GM21529 (cell line): ENCODE measurements at regions not wholly inside any gene's neighbourhood (a gene's known extent, or its start where the extent isn't known, plus 50 kb on each side); places are given as distances from the start of the nearest gene placed in this dataset.
A peak's percentile ranks its signal among the peaks of the same experiment; 100 is the strongest.

Experiments used
- ATAC-seq: cut with Tn5 transposase; IDR thresholded peaks from one replicate; pipeline ENCODE4 v1.9.1; 2021; ENCODE audit not compliant: unreplicated experiment

GRCh38 chr11:129292092-129292491 lies 83.6 kb upstream of the BARX2 start:
- ATAC-seq = no peak

GRCh38 chr11:129291546-129291945 lies 84.1 kb upstream of the BARX2 start:
- no peak for ATAC-seq

GRCh38 chr11:129290966-129291365 lies 84.7 kb upstream of the BARX2 start:
- no peak for ATAC-seq

GRCh38 chr11:129289350-129290040 lies 86.2 kb upstream of the BARX2 start:
- no peak for ATAC-seq

GRCh38 chr11:129287920-129288319 lies 87.7 kb upstream of the BARX2 start:
- no peak for ATAC-seq

GRCh38 chr11:129286813-129287212 lies 88.8 kb upstream of the BARX2 start:
- no peak for ATAC-seq

GRCh38 chr11:129285402-129285786 lies 90.3 kb upstream of the BARX2 start:
- no peak for ATAC-seq

DNA sequence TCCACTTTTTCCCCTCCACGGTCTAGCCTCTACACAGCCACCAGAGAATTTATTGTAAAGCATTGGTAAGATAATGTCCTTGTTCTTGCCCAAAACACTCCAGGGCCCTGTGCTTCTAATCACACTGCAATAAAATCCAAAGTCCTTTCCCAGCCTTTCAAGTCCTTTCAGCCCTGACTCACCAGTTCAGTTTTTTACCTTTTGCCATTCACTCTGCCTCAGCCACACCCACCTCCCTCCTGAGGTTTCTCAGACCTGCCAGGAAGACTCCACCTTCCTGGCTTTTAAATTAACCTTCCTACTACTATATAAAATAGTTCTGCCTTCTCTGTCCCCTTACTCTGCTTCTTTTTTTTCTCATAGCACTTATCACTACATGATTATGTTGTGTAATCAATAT lies 91.0 kb upstream of the ARHGAP32 start:
- ATAC-seq = no peak

DNA sequence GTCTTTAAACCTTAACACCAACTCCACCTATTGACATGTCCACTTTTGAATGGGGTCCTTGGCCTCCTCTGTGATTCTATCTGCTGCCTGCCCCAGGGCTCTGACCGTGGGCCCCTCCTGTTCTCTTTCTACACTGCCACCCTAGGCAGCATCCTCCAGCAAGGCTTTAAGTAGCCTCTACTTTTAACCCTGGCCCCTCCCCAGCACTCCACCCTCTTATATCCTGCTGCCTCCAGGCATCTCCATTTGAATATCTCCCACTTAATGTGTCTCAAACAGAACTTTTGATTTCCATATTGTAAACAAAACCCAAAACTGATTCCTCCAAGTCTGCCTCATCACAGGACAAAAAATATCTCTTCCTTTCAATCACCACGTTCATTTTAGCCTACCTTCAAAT lies 90.5 kb upstream of the ARHGAP32 start:
- ATAC-seq = no peak

GRCh38 chr11:129281471-129282415 lies 89.6 kb upstream of the ARHGAP32 start:
- ATAC-seq = no peak

DNA sequence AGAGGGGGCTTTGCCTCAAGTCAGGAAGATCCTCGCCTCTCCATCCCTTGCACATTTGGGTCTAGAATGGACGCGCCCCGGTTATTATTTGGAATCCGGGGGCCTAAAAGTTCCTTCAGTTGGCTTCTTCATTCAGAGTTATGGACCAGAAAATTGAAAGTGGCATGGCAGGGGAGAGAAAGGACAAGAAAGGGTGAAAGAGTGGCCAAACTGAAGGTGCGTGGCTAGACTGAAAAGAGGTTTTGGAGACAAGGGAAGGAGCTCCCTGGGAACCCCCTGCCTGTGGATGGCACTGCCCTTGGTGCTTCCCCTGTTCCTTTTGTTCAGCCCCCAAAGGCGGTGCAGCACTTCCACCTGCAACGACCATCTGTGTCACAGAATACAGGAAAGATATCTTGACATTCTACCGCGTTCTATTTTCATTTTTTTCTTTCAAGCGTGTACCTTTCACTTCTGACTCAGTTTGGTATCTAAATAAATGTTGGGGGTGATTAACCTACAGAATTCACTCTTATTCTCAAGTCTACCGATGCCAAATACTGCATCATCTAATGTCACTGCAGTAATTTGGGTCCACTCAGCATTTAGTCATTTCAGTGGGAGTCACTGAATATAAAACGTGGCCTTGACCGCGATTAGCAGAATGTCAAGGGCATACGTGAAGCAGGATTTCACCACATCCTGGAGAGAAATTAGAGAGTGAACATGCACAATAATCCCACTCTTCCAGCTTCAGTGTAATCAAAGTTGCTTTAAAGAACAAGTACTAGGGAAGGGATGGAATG lies 88.1 kb upstream of the ARHGAP32 start:
- no peak for ATAC-seq

- peak; percentile 55 for ATAC-seq
Observed at GRCh38 chr11:129279326-129280026, 87.4 kb upstream of the ARHGAP32 start.

DNA sequence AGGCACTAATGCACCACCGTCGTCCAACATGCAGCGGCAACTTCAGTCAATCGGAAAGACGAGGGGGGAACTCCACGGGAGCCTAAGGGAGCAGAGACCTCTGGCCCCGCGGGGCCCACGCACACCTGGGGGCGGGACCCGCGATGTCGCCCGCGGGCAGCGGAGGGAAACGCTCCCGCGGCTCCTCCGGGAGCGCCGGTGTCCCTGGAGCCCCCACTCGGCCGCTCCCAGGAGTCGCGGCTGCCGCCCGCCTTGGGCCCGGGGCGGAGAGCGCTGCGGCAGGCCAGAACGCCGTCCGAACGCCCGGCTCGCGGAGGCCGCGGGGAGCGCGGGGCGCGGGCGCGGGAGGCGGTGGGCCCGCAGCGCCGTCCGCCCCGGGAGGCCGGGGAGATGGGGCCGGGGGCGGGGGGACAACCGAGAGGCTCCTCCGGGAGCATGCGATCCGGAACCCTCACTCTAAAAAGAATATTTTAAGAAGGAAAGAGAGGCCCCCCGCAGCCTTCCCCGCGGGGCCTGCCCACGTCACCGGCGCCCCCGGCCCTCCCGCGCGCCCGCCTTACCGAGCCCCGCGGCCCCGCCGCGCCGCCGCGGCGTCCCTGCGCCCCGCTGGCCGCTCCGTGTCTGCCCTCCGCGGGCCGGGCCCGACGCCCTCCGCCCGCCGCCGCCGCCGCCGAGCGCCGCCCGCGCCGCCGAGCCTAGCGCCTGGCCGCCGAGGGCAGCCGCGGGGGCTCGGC lies 86.6 kb upstream of the ARHGAP32 start:
- ATAC-seq = peak; percentile 6

GRCh38 chr11:129277198-129277843 lies 85.2 kb upstream of the ARHGAP32 start:
- no peak for ATAC-seq

- no peak for ATAC-seq
Observed at GRCh38 chr11:129275828-129276227, 83.7 kb upstream of the ARHGAP32 start.

- no peak for ATAC-seq
Observed at GRCh38 chr11:129273944-129274711, 82.0 kb upstream of the ARHGAP32 start.

- ATAC-seq = no peak
Observed at GRCh38 chr11:129273322-129273721, 81.2 kb upstream of the ARHGAP32 start.

GRCh38 chr11:129271030-129271429 lies 78.9 kb upstream of the ARHGAP32 start:
- ATAC-seq = no peak

- no peak for ATAC-seq
Observed at GRCh38 chr11:129270446-129270845, 78.3 kb upstream of the ARHGAP32 start.
